Transverse colon (tissue), 3 donors: ENCODE measurements at regions not wholly inside any gene's neighbourhood (a gene's known extent, or its start where the extent isn't known, plus 50 kb on each side); places are given as distances from the start of the nearest gene placed in this dataset.

Experiments used
- CTCF ChIP-seq, 5 experiments: fragments of 200-600 bp in 3 of 5; fragments of 450-650 bp in 2 of 5; sonication (generic) in 3 of 5; IDR thresholded peaks; 1 replicate in 2 of 5; 2 replicates in 3 of 5; pipeline ENCODE4 v1.5.1; 2016 to 2017; ENCODE audit warnings: antibody characterized with exemption in 5 of 5, inconsistent platforms in 3 of 5, mild to moderate bottlenecking in 2 of 5, moderate library complexity in 1 of 5
- POLR2A ChIP-seq: fragments of 450-650 bp; IDR thresholded peaks from one replicate; pipeline ENCODE4 v1.6.1; 2016; ENCODE audit warnings: antibody characterized with exemption, mild to moderate bottlenecking, moderate library complexity

- TF ChIP-seq CTCF (IDR thresholded peaks at IDR 0.05) (no peak), POLR2A (no peak)
Observed at GRCh38 chr11:36790526-36790925, 192.5 kb upstream of the RAG2 start.
